HG02588 (cell line): ENCODE measurements at regions not wholly inside any gene's neighbourhood (a gene's known extent, or its start where the extent isn't known, plus 50 kb on each side); places are given as distances from the start of the nearest gene placed in this dataset.
"Not testable (repeated sequence)": the region's sequence is repeated elsewhere in the genome, so short reads cannot be mapped to it uniquely, and the experiment has no call there.

Source experiments
- ATAC-seq: cut with Tn5 transposase; IDR thresholded peaks from one replicate; pipeline ENCODE4 v1.9.1; 2021; ENCODE audit warnings: mild to moderate bottlenecking, moderate library complexity; ENCODE audit not compliant: unreplicated experiment

DNA sequence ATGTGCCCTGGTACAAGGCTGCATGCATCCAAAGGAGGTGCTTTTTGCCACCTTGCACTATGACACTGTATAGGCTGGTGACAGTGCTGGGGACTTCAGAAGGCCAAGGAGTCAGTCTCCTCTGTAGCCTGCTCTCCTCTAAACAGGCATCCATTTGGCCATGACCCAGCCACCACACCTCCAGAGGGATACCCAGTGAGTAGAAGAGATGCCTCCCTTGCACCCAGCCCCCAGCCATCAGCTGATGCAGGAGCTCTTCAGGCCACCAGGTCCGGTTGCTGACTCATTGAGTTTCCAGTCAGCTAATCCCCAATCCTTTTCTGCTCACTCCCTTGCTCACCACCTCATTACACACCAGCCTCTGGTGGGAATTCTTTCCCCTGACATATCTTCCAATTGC is 99.8 kb downstream of the PJA1 start:
- ATAC-seq, result no peak

GRCh38 chrX:69063486-69063885 is 101.8 kb downstream of the PJA1 start:
- ATAC-seq, result no peak

DNA sequence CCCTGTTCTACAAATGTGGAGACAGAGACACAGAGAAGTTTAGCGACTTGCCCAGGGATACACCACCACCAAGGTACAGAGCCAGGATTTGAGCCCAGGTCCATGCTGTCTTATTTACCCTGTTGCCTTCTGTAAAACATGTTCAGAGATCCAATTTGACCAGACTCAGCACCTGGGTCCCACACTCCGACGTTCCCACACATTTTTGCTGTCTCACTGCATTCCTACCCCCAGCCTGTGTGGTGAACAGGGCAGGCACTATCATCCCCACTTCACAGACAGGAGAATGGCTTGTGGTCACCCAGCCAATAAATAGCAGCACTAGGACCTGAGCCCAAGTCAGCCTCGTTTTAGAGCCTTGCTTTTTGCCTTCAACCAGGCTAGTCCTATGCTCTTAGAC is 102.8 kb downstream of the PJA1 start:
- no peak for ATAC-seq

DNA sequence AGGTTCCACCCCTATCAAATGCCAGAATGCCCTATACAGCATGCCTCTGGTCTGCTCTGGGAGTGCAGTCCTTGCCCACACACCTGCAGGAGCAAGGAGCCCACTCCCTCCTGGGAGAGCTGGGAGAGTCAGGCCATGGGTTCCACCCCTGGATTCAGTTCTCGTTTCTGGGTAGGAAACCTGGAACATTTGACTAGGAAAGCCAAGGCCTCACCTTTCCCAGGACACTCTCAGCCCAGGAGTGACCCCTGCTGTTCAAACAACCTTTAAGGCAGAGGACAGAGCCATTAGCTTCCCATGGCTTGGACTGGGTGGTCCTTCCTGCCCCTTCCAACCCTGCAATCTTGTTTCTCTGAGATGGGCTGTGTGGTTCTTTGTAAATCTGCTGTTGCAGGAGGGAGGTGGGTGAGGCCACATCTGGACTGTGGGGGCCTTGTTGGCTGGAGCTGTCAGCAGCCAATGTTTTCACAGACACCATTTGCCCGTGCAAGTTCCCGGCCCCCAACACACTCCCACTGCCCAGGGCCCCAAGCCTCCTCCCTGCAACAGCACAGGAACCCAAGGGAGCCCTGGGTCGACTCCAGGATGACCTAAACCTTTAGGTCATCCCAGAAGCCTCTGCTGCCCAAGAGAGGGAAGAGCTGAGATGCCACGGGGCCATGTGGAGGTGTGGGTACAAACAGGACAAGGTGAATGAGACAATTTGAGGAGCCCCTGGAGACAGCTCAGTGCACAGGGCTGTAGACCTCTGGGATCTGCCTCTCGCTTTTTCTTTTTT is 104.4 kb downstream of the PJA1 start:
- ATAC-seq, result no peak

DNA sequence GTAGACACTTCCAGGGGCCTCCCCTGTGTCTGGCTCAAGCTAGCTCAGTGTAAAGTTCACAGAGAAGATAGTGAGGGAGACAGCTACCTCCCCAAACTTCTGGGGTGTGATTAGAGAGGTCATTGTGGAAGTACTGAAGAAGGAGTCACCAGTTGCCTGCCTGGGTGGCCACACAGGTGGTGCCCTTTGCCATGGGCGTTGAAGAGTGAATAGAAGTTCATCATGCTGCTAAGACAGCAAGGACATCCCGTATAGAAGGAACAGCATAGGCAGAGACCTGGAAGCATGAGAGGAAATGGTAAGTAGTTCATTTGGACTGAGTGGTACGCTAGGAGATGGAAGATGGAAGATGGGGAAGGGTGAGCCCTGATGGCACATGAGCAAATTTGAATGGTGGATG is 110.1 kb downstream of the PJA1 start:
- no peak for ATAC-seq

- ATAC-seq, result not testable (repeated sequence)
Observed at GRCh38 chrX:69054497-69054896, 110.8 kb downstream of the PJA1 start.

- ATAC-seq, result peak; percentile 72
Observed at GRCh38 chrX:69051901-69052300, 113.4 kb downstream of the PJA1 start.

DNA sequence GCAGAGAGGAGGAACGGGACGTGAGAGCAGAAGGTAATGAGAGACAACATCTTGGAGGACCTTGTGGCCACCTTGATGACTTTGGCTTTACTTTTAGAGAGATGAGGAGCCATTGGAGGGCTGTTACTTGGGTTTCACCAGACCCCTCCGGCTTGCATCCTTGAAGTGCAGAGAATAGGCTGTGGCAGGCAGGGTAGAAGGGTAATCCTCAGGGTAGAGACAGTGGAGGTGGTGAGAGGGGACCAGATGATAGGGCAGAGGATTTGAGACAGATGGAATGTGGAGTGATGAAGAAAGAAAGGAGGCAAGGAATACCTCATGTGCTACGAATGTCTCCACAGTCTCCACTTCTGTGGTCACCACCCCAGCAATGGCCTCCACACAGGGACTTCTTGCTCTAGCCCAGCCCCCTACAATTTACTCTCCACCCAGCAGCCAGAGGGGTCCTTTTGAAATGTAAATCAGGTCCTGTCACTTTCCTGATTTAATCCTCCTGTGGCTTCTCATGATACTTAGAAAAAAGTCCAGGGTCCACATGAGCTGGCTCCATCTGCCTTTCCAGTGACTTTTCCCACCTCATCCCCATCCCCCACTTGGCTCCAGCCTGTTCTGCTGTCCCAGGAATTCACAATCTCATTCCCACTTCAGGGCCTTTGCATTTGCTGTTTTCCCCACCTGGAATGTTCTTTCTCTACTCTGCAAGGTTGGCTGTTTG is 115.0 kb downstream of the PJA1 start:
- no peak for ATAC-seq

DNA sequence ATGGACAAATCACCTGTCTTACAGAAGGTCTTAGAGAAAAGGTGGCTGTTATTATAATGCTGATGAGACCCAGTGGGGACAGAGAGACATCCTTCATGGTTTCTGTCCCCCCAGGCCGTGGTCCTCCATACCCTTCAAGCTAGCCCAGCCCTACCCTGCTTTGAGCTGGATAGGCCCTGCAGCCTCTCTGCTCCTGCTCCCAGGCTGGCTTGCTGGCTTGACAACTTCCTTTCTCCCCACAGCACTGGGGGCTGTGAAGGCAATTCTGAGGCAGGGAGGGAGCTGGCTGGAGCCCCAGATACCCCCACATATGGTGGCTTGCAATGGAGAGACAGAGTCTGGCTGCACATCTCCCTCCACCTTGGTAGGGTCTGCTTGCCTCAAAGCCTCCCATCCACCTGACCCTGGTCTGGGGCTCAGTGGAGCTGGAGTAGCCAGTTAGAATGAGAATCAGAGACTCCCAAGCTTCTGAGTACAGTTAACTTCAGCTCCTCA is 118.2 kb downstream of the PJA1 start:
- ATAC-seq, result no peak

- ATAC-seq, result no peak
Observed at GRCh38 chrX:69045616-69046345, 119.5 kb downstream of the PJA1 start.

DNA sequence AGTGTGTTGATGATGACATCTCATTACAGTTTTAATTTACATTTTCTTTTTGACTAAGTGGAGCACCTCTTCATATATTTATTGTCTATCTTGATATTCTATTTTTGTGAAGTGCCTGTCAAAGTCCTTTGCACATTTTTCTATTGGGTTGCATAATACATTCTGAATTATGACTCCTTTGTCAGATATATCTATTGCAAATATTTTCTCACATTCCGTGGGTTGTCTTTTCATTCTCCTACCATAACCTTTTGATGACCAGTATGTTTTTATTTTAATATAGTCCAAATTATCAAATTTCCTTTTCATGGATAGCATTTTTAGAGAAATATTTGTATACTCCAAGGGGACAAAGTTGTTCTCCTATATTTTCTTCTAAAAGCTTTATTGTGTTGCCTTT is 126.4 kb downstream of the PJA1 start:
- ATAC-seq, result no peak

DNA sequence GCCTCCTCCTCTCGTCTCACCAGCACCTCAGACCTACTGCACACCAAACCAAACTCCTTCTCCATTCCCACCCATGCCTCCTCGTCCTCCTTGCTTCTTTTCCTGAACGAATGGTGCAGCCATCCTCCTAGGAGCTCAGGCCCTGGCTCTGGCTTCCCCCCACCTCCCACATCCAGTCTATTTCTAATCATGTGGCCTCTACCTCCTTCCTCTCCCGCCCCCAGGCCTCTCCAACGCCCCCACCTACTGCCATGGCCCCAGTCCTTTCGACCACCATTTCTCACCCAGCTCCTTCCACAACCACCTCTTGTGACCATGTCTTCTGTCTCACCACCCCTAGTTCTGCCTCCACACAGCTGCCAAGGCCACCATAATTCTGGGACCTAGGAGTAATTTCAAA is 127.1 kb downstream of the PJA1 start:
- no peak for ATAC-seq

- no peak for ATAC-seq
Observed at GRCh38 chrX:69037786-69038185, 127.5 kb downstream of the PJA1 start.

DNA sequence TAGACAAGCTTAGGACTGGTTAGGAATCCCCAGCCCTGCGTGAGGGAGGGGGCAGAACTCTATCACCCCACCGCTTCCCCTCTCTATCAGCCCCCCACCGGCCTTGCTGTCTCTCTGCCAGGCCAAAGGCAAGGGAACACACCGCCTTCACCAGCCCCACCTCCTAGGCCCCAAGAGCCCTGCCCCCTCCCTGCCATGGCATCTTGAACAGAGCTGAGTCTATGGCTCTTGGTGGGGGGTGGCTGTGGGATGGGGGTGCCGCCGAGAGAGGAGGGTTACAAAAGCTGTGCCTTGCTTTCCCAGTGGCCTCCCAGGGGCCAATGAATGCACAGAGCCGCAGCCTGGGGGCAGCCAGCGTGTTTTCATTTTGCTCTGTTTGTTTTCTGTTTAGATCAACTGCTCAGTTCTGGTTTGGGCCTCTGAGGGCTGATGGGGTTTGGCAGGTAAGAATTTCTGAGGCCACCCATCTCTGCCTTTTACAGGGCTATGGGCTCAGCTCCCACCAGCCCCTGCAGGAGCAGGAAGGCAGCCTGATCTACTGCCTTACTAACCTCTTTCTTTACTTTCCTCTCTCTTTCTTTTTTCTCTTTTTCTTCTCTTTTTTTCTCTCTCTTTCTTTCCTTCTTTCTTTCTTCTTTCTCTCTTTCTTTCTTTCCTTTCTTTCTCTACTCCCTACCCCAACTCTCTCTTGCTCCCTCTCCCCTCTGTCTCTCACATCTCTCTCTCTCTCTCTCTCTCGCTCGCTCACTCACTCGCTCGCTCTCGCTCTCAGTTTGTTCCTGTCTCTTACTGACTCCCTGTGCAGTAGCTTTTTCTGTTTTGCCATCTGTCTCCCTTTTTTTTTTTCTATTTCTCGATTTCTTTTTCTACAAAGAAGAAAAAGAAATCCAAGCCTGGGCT is 128.3 kb downstream of the PJA1 start:
- no peak for ATAC-seq

- no peak for ATAC-seq
Observed at GRCh38 chrX:69034451-69034850, 130.8 kb downstream of the PJA1 start.

GRCh38 chrX:69033936-69034335 is 131.3 kb downstream of the PJA1 start:
- ATAC-seq, result no peak

- ATAC-seq, result no peak
Observed at GRCh38 chrX:69032601-69033000, 132.7 kb downstream of the PJA1 start.

GRCh38 chrX:69031971-69032391 is 133.3 kb downstream of the PJA1 start:
- ATAC-seq, result no peak

DNA sequence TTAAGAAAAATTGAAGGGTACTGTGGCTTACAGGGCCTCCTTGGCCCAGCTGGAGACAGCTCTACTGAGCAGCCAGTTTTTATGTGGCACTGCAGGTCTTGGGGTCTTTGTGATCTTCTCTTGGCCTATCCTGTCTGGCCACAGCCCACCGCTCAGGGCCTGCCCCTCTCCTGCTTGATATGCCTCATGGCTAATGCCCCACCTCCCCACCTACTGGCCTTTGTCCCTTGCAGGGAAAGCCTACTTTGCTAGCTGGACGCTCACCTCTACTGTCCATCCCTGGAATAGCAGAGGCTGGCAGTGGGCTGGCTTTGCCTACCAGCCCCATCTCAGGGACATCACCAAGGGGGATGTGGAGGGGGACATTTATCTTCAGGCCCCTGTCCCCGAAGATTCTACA is 134.1 kb downstream of the PJA1 start:
- ATAC-seq, result no peak

- ATAC-seq, result no peak
Observed at GRCh38 chrX:69029771-69030170, 135.5 kb downstream of the PJA1 start.

DNA sequence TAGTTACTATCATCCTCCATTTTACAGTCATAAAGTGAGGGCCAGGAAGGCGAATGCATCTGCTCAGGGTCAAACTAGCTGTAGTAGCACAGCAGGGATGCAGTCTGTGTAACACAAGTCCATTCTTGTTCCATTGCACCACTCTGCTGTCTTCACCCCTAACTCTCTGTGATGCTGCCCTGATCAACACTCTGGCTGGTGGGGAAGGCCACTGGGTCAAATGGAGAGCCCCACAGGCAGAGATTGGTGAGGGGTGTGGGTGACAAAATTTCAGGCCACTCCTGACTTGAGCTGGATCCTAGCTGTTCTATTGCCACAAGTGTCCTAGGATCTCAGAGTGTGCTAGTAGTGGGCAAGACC is 136.5 kb downstream of the PJA1 start:
- no peak for ATAC-seq
